ENCODE measurements at regions not wholly inside any gene's neighbourhood (a gene's known extent, or its start where the extent isn't known, plus 50 kb on each side); places are given as distances from the start of the nearest gene placed in this dataset.

DNA sequence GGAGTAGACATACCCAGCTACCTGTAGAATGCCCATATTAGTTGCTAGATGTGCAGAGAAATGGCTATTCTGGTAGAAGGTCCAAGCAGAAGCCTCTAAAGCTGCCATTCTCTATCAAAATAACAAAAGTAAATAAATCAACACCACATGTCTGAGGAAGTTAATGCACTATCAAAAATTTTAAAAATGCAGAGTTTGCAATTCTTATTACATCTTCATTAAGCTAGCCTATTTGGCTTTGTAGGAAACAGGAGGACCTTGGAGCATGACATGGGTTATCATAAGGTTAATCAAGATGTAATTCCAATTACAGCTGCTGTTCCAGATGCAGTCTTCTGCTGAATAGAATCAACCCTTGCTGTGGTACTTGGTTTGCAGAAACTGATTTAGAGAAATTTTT, 188.4 kb downstream of the TBX18 start:
- TF ChIP-seq POLR2A (IDR thresholded peaks at IDR 0.05): no peak
- TF ChIP-seq, protein P1, sequence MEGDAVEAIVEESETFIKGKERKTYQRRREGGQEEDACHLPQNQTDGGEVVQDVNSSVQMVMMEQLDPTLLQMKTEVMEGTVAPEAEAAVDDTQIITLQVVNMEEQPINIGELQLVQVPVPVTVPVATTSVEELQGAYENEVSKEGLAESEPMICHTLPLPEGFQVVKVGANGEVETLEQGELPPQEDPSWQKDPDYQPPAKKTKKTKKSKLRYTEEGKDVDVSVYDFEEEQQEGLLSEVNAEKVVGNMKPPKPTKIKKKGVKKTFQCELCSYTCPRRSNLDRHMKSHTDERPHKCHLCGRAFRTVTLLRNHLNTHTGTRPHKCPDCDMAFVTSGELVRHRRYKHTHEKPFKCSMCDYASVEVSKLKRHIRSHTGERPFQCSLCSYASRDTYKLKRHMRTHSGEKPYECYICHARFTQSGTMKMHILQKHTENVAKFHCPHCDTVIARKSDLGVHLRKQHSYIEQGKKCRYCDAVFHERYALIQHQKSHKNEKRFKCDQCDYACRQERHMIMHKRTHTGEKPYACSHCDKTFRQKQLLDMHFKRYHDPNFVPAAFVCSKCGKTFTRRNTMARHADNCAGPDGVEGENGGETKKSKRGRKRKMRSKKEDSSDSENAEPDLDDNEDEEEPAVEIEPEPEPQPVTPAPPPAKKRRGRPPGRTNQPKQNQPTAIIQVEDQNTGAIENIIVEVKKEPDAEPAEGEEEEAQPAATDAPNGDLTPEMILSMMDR (IDR thresholded peaks at IDR 0.05): no peak
- TF ChIP-seq POLR2AphosphoS5 (IDR thresholded peaks at IDR 0.05; ENCODE audit: insufficient read depth in 1 of 2, low read depth in 1 of 2): no peak
